Islet of Langerhans (tissue), 1 donor: ENCODE measurements at regions not wholly inside any gene's neighbourhood (a gene's known extent, or its start where the extent isn't known, plus 50 kb on each side); places are given as distances from the start of the nearest gene placed in this dataset.
"Not testable (repeated sequence)": the region's sequence is repeated elsewhere in the genome, so short reads cannot be mapped to it uniquely, and the experiment has no call there.

Experiments
- FAIRE-seq: peaks from one replicate; lab custom pipeline; 2011; peaks lifted over from hg19 to GRCh38; lab: Jason Lieb, UNC

DNA sequence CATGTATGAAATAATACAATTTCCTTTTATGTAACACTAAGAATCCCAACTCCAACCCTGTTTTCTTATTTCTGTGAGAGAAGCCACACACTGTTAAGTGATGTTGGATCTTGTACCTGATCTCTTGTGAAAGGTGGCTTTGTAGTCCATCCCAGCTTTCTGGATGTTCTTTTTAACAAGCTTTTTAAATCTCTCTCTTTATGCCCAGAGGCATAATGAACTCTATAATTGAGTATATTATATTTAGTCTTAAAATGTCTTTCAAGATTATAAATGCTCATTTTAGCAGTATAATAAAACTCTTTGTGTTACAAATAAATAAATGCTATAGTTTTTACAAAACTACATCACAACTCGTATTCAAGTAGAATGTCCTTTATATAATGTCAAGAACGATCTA lies 922.1 kb downstream of the EPHA7 start:
- no peak for FAIRE-seq

DNA sequence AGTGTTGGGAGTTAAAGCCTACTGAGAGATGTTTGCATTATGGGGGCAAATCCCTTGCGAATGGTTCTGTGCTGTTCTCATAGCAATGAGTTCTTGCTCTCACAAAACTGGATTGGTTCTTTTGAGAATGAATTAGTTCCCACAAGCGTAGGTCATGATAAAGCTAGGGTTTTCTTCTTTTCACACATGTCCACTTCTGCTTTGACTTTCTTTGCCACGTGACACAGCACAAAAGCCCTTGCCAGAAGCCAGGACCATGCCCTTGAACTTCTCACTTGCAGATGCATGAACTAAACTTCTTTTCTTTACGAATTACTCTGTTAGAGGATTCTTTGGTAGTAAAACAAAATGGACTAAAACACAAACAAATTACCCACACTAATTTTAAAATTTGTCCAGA lies 922.8 kb downstream of the EPHA7 start:
- FAIRE-seq, result no peak

GRCh38 chr6:92495242-92495641 lies 924.1 kb downstream of the EPHA7 start:
- no peak for FAIRE-seq

- FAIRE-seq, result no peak
Observed at GRCh38 chr6:92485487-92485886, 933.9 kb downstream of the EPHA7 start.

- FAIRE-seq, result no peak
Observed at GRCh38 chr6:92479831-92480230, 939.5 kb downstream of the EPHA7 start.

DNA sequence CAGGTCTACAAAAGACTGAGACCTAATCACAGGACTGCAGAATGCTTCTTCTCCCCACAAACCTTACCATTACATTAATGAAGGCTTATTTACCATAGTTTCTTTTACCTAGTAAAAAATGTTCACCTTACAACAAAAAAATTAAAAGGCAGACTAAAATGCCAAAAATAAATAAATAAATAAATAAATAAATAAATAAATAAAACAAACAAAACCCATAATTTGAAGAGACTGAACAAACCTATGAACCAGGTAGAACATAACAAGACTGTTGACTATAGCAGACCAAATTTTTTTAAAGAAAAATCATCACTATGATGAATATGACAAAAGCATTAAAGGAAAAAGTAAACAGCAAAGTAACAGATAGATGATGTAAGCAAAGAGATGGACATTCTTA lies 946.3 kb downstream of the EPHA7 start:
- FAIRE-seq, result no peak

DNA sequence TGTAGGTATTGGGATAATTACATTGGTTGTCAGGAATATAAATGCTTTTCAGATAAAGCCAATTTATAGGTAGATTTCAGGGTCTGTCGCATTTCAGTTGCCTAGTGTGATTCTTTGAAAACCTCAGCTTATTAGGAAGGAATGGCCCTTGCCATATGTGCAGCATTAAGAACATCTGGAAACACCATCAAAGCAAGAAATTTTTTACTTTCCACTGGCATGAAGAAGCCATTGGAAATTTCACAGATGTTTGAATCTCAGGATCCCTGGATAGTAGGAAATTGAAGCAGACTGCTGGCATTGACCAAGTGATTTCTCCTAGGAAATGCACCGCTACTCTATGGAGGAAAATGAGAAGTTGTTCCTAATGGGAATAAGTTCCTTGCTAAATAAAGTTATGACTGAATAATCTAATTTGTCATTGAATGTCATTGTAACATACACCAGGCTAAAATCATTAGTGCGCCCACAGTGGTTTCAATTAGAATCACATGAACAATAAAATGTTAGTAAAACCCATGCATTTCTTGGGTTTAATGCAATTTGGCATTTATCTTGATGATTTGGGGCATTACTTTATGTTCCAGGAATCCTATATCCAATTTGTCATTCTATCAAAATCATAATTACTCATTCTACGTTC lies 950.1 kb downstream of the EPHA7 start:
- FAIRE-seq, result no peak

- FAIRE-seq, result no peak
Observed at GRCh38 chr6:92468066-92468465, 951.3 kb downstream of the EPHA7 start.

DNA sequence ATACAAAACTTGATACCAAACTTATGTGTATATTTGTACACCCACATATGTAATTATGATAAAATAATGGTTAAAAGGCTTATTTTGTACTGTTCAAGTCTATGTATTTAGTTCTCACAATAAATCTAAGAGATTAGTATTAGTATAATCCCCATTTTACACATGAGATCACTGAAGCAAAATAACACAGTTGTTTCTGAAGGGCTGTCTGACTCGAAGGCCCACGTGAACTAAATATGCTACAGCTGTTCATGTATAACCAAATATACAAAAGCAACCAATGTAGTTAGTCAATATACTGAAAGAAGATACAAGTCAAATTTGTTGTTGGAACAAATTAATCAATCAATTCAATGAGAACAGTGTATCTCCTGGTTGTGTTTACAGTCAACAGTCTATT lies 959.2 kb downstream of the EPHA7 start:
- FAIRE-seq, result no peak

DNA sequence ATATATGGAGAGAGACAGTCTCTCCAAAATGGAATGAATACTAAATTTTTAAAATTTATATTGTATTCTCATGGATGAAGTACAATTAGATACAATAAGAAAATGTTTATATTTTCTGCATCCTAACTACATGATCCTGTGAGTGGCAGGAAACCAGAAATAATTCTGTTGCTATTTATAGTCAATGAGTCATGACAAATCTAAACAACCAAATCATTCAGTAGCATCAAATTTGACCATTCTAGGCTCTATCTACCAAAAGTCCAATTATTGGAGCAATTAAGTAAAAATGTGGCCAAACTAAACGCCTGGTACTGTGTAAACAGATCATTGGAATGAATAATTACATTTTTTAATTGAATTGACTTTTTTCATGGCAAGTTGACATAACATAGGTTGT lies 959.8 kb downstream of the EPHA7 start:
- FAIRE-seq, result no peak

GRCh38 chr6:92446052-92446451 lies 973.3 kb downstream of the EPHA7 start:
- FAIRE-seq, result no peak

GRCh38 chr6:92433911-92434310 lies 985.4 kb downstream of the EPHA7 start:
- FAIRE-seq, result no peak

DNA sequence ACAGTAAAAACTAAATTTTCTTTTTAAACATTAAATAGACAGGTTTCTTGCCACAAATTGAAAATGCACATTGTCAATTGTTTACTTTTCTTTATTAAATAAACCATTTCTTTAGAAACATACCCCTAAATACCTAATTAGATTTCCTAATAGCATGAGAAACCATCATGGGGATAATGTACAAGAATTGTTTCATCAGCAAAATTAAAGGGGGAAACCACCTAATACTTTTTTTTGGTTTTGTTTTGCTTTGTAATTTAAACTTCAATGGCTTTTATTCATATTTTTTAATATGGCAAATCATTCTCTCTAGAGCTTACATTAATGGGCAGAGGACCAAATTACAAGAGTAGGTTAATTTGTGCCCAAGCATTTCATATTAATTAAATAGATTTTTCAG lies 987.9 kb downstream of the EPHA7 start:
- no peak for FAIRE-seq

- no peak for FAIRE-seq
Observed at GRCh38 chr6:92428448-92428847, 990.9 kb downstream of the EPHA7 start.

- FAIRE-seq, result no peak
Observed at GRCh38 chr6:92427453-92427852, 991.9 kb downstream of the EPHA7 start.

GRCh38 chr6:92415656-92416055 lies 1003.7 kb downstream of the EPHA7 start:
- FAIRE-seq, result no peak

DNA sequence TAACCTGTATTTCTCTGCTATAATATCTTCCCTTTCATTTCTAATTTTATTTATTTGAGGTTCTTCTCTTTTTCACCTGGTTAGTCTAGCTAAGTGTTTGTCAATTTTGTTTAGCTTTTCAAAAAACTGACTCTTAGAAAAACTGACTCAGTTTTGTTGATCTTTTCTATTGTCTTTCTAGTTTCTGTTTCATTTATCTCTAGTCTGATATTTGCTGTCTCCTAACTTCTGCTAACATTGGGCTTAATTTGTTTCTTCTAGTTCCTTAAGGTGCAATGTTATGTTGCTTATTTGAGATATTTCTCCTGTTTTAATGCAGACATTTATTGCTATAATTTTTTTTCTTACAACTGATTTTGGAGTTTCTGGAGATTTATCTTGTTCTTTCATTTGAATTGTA lies 1011.0 kb downstream of the EPHA7 start:
- FAIRE-seq, result no peak

DNA sequence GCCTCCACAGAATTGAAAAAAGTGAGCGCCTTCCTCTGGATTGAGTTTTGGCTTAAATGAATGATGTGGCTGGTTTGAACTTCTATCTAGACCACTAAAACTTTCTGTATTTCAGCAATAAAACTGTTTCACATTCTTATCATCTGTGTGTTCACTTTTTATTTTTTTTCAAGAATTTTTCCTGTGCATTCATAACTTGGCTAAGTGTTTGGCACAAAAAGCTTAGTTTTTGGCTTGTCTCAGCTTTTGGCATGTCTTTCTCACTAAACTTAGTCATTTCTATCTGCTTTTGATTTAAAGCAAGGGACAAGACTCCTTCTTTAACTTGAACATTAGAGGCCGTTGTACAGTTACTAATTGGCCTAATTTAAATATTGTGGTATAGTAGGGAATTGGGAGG lies 1015.1 kb downstream of the EPHA7 start:
- FAIRE-seq, result no peak

GRCh38 chr6:92399911-92400310 lies 1019.4 kb downstream of the EPHA7 start:
- FAIRE-seq, result no peak

DNA sequence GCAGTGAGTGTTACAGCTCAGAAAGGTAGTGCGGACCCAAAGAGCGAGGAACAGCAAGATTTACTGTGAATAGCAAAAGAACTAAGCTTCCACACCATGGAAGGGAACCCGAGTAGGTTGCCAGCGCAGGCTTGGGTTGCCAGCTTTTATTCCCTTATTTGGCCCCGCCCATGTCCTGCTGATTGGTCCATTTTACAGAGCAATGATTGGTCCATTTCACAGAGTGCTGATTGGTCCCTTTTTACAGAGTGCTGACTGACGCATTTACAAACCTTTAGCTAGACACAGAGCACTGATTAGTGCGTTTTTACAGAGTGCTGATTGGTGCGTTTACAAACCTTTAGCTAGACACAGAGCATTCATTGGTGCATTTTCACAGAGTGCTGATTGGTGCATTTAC lies 1030.7 kb downstream of the EPHA7 start:
- not testable (repeated sequence) for FAIRE-seq

- no peak for FAIRE-seq
Observed at GRCh38 chr6:92380803-92381601, 1038.4 kb downstream of the EPHA7 start.

DNA sequence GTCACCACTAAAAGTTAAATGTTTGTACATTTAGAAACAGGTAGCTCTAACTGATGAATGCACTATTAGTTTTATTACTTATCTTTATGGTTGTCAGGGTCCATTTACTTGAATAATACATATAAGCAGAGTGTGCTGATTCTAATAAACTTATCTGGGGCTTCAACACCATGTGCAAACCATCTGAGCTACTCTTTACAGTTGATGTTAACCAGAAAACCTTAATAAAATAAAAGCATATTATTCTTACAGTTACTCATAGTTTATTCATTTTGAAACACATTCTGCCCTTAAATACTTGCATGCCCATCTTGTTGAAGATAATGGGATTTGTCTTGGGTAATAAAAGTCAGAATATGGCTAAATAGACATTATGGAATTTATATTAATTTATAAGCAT lies 1042.2 kb downstream of the EPHA7 start:
- no peak for FAIRE-seq

DNA sequence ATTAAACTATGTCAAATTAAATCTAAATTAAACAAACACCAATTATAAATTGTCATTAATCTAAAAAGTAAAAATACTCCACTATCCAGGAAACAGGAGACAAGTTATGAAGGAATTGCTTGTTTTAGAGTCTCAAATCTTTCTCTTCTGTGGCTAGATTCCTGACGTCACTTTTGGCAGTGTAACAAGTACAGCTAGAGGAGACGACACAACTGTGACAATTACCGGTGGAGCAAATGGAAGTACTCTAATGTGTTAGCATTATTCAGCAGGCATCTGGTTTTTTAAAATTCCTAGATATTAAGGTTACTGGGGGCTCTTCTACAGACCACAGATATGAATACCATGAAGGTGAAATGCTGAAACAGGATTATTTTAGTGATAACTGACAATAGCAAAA lies 1042.7 kb downstream of the EPHA7 start:
- FAIRE-seq, result no peak
